Esophagus muscularis mucosa (tissue), 4 donors: ENCODE measurements at regions not wholly inside any gene's neighbourhood (a gene's known extent, or its start where the extent isn't known, plus 50 kb on each side); places are given as distances from the start of the nearest gene placed in this dataset.

Experiments
- DNase-seq: peaks from one replicate; pipeline ENCODE4 v3.0.0-alpha.2; 2017; ENCODE audit errors: extremely low spot score
- H3K27ac ChIP-seq, 4 donors: fragments of 200-600 bp; sonication (generic); replicated peaks in 1 of 4; 1 replicate in 3 of 4; 2 replicates in 1 of 4; pipeline ENCODE4 v1.5.1; 2016 to 2019; ENCODE audit warnings: mild to moderate bottlenecking in 1 of 4
- H3K27me3 ChIP-seq, 4 donors: fragments of 200-600 bp; sonication (generic); one replicate each; pipeline versions ENCODE4 v1.5.1 to v1.6.0; 2016 to 2019
- H3K36me3 ChIP-seq, 4 donors: fragments of 200-600 bp; sonication (generic); one replicate each; pipeline ENCODE4 v1.5.1; 2016 to 2019
- H3K4me1 ChIP-seq, 4 donors: fragments of 200-600 bp; sonication (generic); one replicate each; pipeline ENCODE4 v1.5.1; 2016 to 2019
- H3K4me3 ChIP-seq, 4 donors: fragments of 200-600 bp; sonication (generic); 1 replicate in 2 of 4; 2 replicates in 2 of 4; pipeline ENCODE4 v1.5.1; 2016 to 2019; ENCODE audit warnings: mild to moderate bottlenecking in 4 of 4, moderate library complexity in 1 of 4
- H3K9me3 ChIP-seq, 4 donors: fragments of 200-600 bp; sonication (generic); 1 replicate in 3 of 4; 2 replicates in 1 of 4; pipeline ENCODE4 v1.5.1; 2016 to 2019
- EP300 ChIP-seq: sonication (generic); formaldehyde crosslinking; IDR thresholded peaks from one replicate; pipeline ENCODE4 v1.6.1; 2017; ENCODE audit warnings: antibody characterized with exemption
- POLR2A ChIP-seq: fragments of 450-650 bp; IDR thresholded peaks from one replicate; pipeline ENCODE4 v1.6.1; 2017; ENCODE audit warnings: antibody characterized with exemption, moderate library complexity, mild to moderate bottlenecking, low read depth
- POLR2AphosphoS5 ChIP-seq, 2 donors: sonication (generic); formaldehyde crosslinking; IDR thresholded peaks; one replicate each; pipeline ENCODE4 v1.6.1; 2017; ENCODE audit warnings: antibody characterized with exemption in 2 of 2
- WGBS: methylation state at CpG from one replicate; pipeline ENCODE4 v1.1.5; 2018; 5-methylcytosine and 5-hydroxymethylcytosine counted together
- intact Hi-C: fragments of 100-400 bp; cut with DNase I; formaldehyde crosslinking; loops from one replicate; pipeline ENCODE4 v1.15.1; 2023
- TF ChIP-seq, protein P1 (sequence below), 3 experiments: fragments of 200-600 bp in 2 of 3; fragments of 450-650 bp in 1 of 3; sonication (generic) in 2 of 3; IDR thresholded peaks; one replicate each; pipeline ENCODE4 v1.5.1; 2017 to 2019; ENCODE audit warnings: antibody characterized with exemption in 3 of 3, mild to moderate bottlenecking in 2 of 3, moderate library complexity in 1 of 3

DNA sequence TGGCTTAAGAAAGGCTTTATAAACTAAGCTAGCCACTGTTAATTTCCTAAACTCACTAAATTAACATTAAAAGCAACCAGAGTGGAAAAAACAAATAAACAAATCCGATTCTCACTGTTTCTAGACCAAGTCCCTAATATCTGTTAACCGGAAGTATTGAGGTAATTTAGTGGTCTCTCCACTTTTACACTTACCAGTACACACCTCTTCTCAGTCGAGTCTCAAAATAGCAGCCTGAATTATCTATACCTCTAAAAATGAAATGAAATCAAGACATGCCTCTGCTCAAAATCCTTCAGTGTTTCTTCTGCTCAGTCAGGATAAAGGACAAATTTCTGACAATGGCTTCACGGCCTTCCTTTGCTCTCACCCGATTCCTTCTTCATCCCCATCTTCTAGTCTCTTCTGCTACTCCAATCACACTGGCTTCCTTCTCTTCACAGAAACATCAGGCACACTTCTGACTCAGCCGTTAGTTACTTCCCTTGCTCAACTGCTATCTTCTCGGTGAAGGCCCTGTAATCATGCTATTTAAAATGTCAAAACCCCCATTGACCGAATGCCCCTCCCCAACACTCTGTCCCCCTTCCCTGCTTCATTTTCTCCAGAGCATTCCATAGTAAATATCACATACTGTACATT, 161.3 kb downstream of the KITLG start:
- TF ChIP-seq, protein P1, sequence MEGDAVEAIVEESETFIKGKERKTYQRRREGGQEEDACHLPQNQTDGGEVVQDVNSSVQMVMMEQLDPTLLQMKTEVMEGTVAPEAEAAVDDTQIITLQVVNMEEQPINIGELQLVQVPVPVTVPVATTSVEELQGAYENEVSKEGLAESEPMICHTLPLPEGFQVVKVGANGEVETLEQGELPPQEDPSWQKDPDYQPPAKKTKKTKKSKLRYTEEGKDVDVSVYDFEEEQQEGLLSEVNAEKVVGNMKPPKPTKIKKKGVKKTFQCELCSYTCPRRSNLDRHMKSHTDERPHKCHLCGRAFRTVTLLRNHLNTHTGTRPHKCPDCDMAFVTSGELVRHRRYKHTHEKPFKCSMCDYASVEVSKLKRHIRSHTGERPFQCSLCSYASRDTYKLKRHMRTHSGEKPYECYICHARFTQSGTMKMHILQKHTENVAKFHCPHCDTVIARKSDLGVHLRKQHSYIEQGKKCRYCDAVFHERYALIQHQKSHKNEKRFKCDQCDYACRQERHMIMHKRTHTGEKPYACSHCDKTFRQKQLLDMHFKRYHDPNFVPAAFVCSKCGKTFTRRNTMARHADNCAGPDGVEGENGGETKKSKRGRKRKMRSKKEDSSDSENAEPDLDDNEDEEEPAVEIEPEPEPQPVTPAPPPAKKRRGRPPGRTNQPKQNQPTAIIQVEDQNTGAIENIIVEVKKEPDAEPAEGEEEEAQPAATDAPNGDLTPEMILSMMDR (IDR thresholded peaks at IDR 0.05): no peak
- TF ChIP-seq POLR2A (no peak), POLR2AphosphoS5 (IDR thresholded peaks at IDR 0.05) (no peak), EP300 (no peak)
- Histone ChIP-seq H3K27ac (no peak overlapping the region), H3K4me3 (no peak overlapping the region), H3K36me3 (no peaks in the 10 kb centered on the region), H3K27me3 (no peaks in the 10 kb centered on the region), H3K9me3 (no peaks in the 10 kb centered on the region), H3K4me1 (peaks cover 0 to 35% (median 25%) of the 10 kb centered on the region in 4 donors)
- 87% methylated on average over 8 of the region's 8 CpGs for WGBS
- DNase-seq: no peak
- intact Hi-C loops: no loop called here

DNA sequence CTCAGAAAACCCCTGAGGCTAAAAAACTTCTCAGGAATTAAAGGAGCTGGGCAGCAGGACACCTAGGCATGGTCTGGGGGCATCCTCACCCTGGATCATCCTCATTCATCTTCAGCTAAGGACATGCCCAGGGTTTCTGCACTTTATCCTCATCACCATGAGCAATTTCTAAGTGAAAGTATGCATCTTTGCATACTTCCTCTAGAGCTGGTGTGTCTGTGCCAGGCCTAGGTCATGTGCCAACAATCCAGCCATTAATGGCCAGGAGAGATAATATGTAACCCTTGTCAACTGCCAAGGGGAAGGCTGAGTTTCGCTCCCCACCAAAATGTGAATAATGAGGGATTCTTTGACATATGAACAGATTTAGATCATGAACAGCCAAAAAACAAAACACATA, 160.5 kb downstream of the KITLG start:
- peaks cover 0 to 35% (median 25%) of the 10 kb centered on the region in 4 donors for H3K4me1 ChIP-seq
- no peak overlapping the region for H3K27ac ChIP-seq
- DNase-seq: no peak
- H3K9me3 ChIP-seq: no peaks in the 10 kb centered on the region
- no peak overlapping the region for H3K4me3 ChIP-seq
- intact Hi-C loops: no loop called here
- no peaks in the 10 kb centered on the region for H3K27me3 ChIP-seq
- H3K36me3 ChIP-seq: no peaks in the 10 kb centered on the region
- TF ChIP-seq POLR2AphosphoS5 (IDR thresholded peaks at IDR 0.05) (no peak), POLR2A (no peak), EP300 (no peak)
- TF ChIP-seq, protein P1 (IDR thresholded peaks at IDR 0.05): no peak
- 73% methylated on average over 1 of the region's 1 CpG for WGBS

DNA sequence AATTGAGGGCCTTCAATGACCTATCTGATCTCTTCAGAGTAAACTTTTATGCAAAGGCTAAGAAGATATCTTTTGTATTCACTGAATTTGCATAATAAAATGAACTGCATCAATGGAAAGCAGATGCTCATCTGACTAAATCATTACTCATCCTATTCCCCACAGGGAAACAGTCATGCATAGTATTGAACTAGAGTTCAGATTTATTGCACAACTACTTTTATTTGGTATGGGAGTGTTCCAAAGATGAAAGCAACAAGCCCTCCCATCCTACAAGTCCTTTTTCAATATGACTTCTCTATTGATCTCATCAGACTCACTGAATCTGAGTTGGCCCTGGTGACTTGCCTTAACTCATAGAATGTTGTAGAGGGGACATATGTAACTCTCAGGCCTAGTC, 159.8 kb downstream of the KITLG start:
- no peaks in the 10 kb centered on the region for H3K27me3 ChIP-seq
- H3K4me1 ChIP-seq: peaks cover 0 to 34% (median 22%) of the 10 kb centered on the region in 4 donors
- intact Hi-C loops: no loop called here
- no peak overlapping the region for H3K27ac ChIP-seq
- no peaks in the 10 kb centered on the region for H3K36me3 ChIP-seq
- H3K4me3 ChIP-seq: no peak overlapping the region
- DNase-seq: no peak
- H3K9me3 ChIP-seq: no peaks in the 10 kb centered on the region
- peak in 1 of 2 donors; percentile 34 for TF ChIP-seq POLR2AphosphoS5 (IDR thresholded peaks at IDR 0.05)
- TF ChIP-seq, protein P1 (IDR thresholded peaks at IDR 0.05): no peak

DNA sequence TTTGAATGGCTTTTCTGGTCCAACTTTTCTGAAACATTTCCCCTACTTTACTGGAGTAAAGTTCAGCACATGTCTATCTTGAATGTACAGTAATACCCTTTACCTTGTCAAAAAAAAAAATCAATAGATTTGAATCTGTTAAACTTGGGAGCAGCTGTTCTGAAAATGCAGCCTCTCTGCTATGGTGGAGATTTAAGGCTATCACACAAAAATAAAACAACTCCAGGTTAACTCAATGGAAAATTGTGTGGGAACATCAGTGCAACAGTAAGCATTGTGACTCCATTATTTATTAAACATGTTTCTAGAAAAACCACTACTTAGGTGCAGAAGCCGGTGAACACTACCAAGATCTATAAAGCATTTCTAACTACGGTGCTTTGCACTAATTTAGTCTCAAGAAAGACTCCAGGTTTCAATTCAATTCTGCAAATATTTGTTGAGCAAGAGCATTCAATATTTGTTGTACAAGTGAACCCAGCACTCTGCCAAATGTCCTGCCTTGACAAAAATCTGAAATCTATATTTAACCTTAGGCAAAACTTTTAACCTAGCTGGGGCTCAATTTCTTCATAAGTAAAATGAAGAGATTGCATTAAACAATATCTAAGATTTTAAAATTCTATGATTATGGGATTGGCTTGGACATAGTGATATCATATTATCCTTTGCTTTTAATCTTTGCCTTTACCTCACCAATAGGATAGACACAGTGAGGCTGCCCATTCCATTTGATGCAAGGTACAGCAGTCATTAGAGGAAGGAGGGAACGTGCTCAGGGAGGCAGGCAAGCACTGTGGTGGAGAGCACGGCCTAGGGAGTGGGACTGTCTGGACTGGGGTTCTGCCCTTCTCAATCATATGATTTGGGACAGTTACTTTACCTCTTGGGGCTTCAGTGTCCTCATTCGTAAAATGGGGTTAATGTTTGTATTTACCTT, 155.2 kb downstream of the KITLG start:
- peaks cover 0 to 3% (median 2%) of the 10 kb centered on the region in 4 donors for H3K4me1 ChIP-seq
- TF ChIP-seq EP300 (no peak), POLR2A (no peak), POLR2AphosphoS5 (IDR thresholded peaks at IDR 0.05) (no peak)
- TF ChIP-seq, protein P1 (IDR thresholded peaks at IDR 0.05): no peak
- intact Hi-C loops: no loop called here
- H3K4me3 ChIP-seq: no peak overlapping the region
- H3K27me3 ChIP-seq: no peaks in the 10 kb centered on the region
- no peaks in the 10 kb centered on the region for H3K9me3 ChIP-seq
- H3K27ac ChIP-seq: no peak overlapping the region
- no peaks in the 10 kb centered on the region for H3K36me3 ChIP-seq
- DNase-seq: no peak
- WGBS: 94% methylated on average over 5 of the region's 5 CpGs
